Omental fat pad (tissue), 3 donors: ENCODE measurements at regions not wholly inside any gene's neighbourhood (a gene's known extent, or its start where the extent isn't known, plus 50 kb on each side); places are given as distances from the start of the nearest gene placed in this dataset.

Experiments used
- ATAC-seq: fragments of 150-250 bp; one replicate; pipeline ENCODE4 v1.9.1; 2016; ENCODE audit warnings: mild to moderate bottlenecking, moderate library complexity; ENCODE audit not compliant: low FRiP score
- DNase-seq: peaks from one replicate; pipeline ENCODE4 v3.0.0-alpha.2; 2019; ENCODE audit warnings: low spot score
- TF ChIP-seq, protein P1 (sequence below), 3 donors: fragments of 450-650 bp; IDR thresholded peaks; one replicate each; pipeline ENCODE4 v1.5.1; 2016 to 2017; ENCODE audit warnings: antibody characterized with exemption in 3 of 3, mild to moderate bottlenecking in 3 of 3, moderate library complexity in 2 of 3

DNA sequence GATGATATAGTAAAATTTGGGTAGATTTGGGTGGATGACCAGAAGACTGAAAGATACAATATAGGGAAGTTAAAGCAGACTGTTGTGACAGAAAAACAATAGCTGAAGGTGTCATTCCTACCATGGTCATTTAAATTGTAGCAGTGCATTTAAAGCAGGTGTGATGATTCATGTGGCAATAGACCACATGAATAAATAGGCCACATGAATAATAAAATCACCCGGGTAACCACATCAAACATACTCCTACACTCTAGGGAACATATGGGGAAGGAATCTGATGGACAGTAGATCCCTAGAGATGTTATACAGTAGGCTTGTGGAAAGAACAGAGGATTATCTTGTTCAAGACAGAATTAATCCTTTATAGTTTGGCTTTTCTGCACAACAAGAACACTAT is 392.6 kb downstream of the SLITRK5 start:
- TF ChIP-seq, protein P1, sequence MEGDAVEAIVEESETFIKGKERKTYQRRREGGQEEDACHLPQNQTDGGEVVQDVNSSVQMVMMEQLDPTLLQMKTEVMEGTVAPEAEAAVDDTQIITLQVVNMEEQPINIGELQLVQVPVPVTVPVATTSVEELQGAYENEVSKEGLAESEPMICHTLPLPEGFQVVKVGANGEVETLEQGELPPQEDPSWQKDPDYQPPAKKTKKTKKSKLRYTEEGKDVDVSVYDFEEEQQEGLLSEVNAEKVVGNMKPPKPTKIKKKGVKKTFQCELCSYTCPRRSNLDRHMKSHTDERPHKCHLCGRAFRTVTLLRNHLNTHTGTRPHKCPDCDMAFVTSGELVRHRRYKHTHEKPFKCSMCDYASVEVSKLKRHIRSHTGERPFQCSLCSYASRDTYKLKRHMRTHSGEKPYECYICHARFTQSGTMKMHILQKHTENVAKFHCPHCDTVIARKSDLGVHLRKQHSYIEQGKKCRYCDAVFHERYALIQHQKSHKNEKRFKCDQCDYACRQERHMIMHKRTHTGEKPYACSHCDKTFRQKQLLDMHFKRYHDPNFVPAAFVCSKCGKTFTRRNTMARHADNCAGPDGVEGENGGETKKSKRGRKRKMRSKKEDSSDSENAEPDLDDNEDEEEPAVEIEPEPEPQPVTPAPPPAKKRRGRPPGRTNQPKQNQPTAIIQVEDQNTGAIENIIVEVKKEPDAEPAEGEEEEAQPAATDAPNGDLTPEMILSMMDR (IDR thresholded peaks at IDR 0.05), result no peak
- ATAC-seq (no peak), DNase-seq (no peak)

DNA sequence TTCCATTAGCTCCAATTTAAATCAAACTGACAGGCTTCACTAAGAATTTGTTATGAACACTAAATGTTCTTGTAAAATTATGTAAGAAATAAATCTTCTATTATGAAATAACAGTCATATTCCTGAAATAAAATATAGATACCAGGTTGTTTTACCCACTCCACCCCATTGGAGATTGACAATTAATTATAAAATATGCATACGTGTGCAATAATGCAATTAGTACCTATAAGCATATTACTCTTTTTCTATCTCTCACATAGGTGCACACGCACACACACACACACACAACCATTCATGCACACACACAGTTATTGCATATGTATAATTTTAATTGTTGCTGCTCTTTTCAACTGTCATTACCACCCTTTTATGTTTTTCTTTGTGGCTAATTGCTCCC is 395.7 kb downstream of the SLITRK5 start:
- TF ChIP-seq, protein P1 (IDR thresholded peaks at IDR 0.05), result no peak
- ATAC-seq (no peak), DNase-seq (no peak)

DNA sequence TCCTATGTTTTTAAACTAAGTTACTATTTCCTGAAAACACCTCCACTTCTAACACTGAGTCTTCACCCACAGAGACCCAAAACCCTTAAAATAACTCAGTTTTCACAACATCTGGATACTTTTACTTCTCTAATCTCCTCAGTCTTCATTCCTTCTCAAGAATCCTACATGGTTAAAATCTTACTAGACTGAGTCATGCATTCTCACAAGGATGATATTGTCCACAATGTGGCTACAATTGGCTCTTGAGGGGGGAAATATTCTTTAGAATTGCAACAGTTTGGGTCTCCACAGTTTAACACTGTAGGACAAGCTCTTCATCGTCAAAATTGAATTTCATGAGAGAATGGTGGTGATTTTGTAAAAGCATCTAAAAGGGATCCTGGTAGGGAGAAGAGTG is 397.1 kb downstream of the SLITRK5 start:
- ATAC-seq, result no peak
- no peak for DNase-seq
- TF ChIP-seq, protein P1 (IDR thresholded peaks at IDR 0.05), result no peak

DNA sequence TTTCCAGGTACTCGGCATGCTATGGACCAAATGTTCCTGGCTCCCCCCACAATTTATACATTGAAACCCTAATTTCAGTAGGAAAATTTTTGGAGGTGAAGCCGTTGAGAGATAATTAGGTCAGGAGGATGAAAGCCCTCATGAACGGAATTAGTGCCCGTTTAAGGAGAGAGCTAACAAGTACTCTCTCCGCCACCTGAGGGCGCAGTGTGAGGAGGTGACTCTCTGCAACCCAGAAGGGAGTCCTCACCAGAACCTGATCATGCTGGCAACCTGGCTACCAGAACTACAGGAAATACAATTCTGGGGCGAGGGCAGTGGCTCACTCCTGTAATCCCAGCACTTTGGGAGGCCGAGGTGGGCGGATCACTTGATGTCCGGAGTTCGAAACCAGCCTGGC is 397.8 kb downstream of the SLITRK5 start:
- no peak for DNase-seq
- ATAC-seq, result no peak
- TF ChIP-seq, protein P1 (IDR thresholded peaks at IDR 0.05), result no peak

DNA sequence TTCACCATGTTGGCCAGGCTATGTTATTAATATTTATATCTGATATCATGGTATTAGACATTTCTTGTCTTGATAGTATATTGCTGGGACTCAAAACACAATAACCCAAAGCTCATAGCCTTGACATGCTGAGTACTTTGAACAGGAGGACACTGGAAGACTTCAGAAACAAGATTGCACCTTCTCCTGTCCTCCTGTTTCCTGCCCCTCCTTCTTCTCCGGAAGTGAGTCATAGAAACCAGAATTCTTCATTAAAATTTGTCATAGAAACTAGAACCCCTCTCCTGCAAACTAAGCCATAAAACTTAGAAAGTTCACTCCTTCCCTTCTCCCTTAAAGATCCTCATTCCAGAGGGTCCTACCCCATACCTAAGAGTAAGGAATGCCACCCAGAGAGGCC is 400.2 kb downstream of the SLITRK5 start:
- no peak for ATAC-seq
- TF ChIP-seq, protein P1 (IDR thresholded peaks at IDR 0.05), result no peak
- DNase-seq, result no peak

DNA sequence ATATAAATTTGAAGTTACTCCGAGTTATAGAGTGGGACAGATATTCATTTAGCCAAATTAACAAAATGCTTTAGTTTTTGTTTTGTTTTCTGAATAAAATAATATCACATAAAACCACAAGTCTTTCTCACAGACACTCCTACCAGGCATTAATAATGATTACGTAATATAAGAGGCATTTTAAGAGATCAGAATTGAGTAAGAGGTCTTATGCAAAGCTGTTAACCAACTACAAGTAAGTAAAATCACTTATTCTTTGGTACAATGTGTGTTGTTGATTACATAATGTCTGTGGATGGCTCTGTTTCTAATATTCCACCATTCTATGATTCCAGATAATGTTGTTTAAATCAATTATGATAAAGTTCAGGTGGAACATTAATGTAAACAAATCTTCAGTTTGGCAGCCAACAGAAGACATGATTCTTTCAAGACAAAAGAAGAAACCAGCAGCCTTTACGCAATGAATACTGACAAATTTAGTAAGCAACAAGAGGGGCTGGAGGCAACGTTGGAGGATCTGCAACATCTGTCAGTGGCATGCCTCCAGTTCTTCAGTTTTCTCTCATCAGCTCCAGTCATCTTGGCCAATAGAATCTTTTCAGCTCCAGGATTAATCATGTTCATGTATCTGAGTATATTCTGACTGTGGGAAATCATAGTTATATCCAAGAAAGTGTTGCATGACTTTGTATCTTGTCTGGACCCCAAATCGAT is 403.8 kb downstream of the SLITRK5 start:
- ATAC-seq (no peak), DNase-seq (no peak)
- TF ChIP-seq, protein P1 (IDR thresholded peaks at IDR 0.05), result no peak

DNA sequence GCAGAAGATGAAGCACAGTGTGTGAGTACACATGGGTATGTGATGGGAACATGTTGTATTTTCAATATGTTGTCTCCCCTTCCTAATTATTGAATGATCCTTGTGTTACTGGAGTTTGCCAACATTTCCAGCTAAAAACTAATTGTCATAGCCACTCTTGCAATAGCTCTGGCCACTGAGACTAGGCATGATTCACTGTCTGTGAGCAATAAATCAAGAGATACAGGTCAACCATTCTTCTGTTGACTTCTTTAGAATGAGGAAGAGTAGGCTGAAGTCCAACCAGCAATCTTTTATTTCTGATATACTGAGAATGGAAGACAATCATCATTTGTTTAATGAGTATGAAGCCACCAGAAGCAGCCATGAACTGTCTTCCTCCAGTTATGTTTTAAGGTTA is 413.9 kb downstream of the SLITRK5 start:
- ATAC-seq, result no peak
- no peak for DNase-seq
- TF ChIP-seq, protein P1 (IDR thresholded peaks at IDR 0.05), result no peak
